C4-2B (cell line): ENCODE measurements at regions not wholly inside any gene's neighbourhood (a gene's known extent, or its start where the extent isn't known, plus 50 kb on each side); places are given as distances from the start of the nearest gene placed in this dataset.
"Not testable (repeated sequence)": the region's sequence is repeated elsewhere in the genome, so short reads cannot be mapped to it uniquely, and the experiment has no call there.

Experiments used
- CTCF ChIP-seq: fragments of 450-650 bp; conservative IDR thresholded peaks from 2 replicates; pipeline ENCODE4 v1.5.1; 2017; ENCODE audit warnings: mild to moderate bottlenecking
- ZFX ChIP-seq: fragments of 450-650 bp; IDR thresholded peaks from 2 replicates; pipeline ENCODE4 v1.6.1; 2017

GRCh38 chr16:29212084-29213027 lies 194.2 kb downstream of the NPIPB11 start:
- TF ChIP-seq CTCF, ZFX: not testable (repeated sequence)
